Smooth muscle cell (in vitro differentiated cells): ENCODE measurements at regions not wholly inside any gene's neighbourhood (a gene's known extent, or its start where the extent isn't known, plus 50 kb on each side); places are given as distances from the start of the nearest gene placed in this dataset.
"Not testable (repeated sequence)": the region's sequence is repeated elsewhere in the genome, so short reads cannot be mapped to it uniquely, and the experiment has no call there.

Experiments used
- DNase-seq: peaks from one replicate; lab custom pipeline; 2025; ENCODE audit not compliant: unreplicated experiment; lab: John Stamatoyannopoulos, UW
- H2AFZ ChIP-seq: fragments of 200-600 bp; sonication (generic); 2 replicates; pipeline ENCODE4 v1.6.0; 2016; ENCODE audit warnings: antibody characterized with exemption, low read depth, mild to moderate bottlenecking
- H3F3A ChIP-seq: fragments of 200-600 bp; sonication (generic); 2 replicates; pipeline ENCODE4 v1.6.0; 2017; ENCODE audit warnings: antibody characterized with exemption, low read depth
- H3K27ac ChIP-seq: fragments of 200-600 bp; sonication (generic); 2 replicates; pipeline ENCODE4 v1.5.1; 2016; ENCODE audit warnings: low read depth, mild to moderate bottlenecking
- H3K27me3 ChIP-seq: fragments of 200-600 bp; sonication (generic); 2 replicates; pipeline ENCODE4 v1.6.1; 2016; ENCODE audit warnings: low read depth, mild to moderate bottlenecking
- H3K36me3 ChIP-seq: fragments of 200-600 bp; sonication (generic); 2 replicates; pipeline ENCODE4 v1.5.1; 2016; ENCODE audit warnings: low read depth
- H3K4me1 ChIP-seq: fragments of 200-600 bp; sonication (generic); 2 replicates; pipeline ENCODE4 v1.5.1; 2016; ENCODE audit warnings: low read depth
- H3K4me2 ChIP-seq: fragments of 200-600 bp; sonication (generic); 2 replicates; pipeline ENCODE4 v1.6.0; 2016; ENCODE audit warnings: mild to moderate bottlenecking
- H3K4me3 ChIP-seq: fragments of 200-600 bp; sonication (generic); 2 replicates; pipeline ENCODE4 v1.5.1; 2016; ENCODE audit warnings: mild to moderate bottlenecking
- H3K79me2 ChIP-seq: fragments of 200-600 bp; sonication (generic); 2 replicates; pipeline ENCODE4 v1.6.0; 2016; ENCODE audit warnings: low read depth, mild to moderate bottlenecking
- H3K9ac ChIP-seq: fragments of 200-600 bp; sonication (generic); 2 replicates; pipeline ENCODE4 v1.6.0; 2016; ENCODE audit warnings: low read depth
- H3K9me3 ChIP-seq: fragments of 200-600 bp; sonication (generic); replicated peaks from 2 replicates; pipeline ENCODE4 v1.5.1; 2016; ENCODE audit warnings: low read depth
- H4K20me1 ChIP-seq: fragments of 200-600 bp; sonication (generic); 2 replicates; pipeline ENCODE4 v1.6.0; 2016; ENCODE audit warnings: low read depth
- CTCF ChIP-seq: fragments of 200-600 bp; sonication (generic); IDR thresholded peaks from 2 replicates; pipeline ENCODE4 v1.5.1; 2017; ENCODE audit warnings: borderline replicate concordance, mild to moderate bottlenecking, antibody characterized with exemption; ENCODE audit not compliant: insufficient read depth, poor library complexity, severe bottlenecking
- WGBS: methylation state at CpG from one replicate; pipeline ENCODE4 v1.1.7; 2016; ENCODE audit warnings: low lambda C conversion rate; 5-methylcytosine and 5-hydroxymethylcytosine counted together

DNA sequence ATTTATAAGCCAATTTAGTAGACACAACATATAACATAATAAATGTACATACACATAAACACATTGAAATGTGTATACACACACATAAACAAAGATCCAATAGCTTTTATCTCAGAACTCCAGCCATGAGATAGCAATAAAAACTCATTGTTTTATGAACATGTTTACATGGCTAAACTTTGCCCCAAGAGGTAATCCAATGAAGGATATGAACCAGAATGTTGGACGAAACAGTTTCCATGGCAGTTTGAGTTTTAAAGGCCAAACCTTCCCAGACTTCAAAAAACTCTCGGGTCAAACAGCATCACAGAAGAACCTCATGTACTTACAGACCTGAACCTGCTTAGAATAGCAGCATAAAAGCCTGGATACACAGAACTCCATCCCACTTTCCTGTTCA is 97.2 kb upstream of the WDR75 start:
- H3F3A ChIP-seq: no peaks in the 10 kb centered on the region
- peaks cover 6% of the 10 kb centered on the region for H3K4me1 ChIP-seq

GRCh38 chr2:189347540-189347939 is 93.7 kb upstream of the WDR75 start:
- 7% methylated on average over 1 of the region's 1 CpG for WGBS
- TF ChIP-seq CTCF: peak; percentile 49
- peak overlapping the region; percentile 96 for H3K27ac ChIP-seq

More for the DNA sequence above, 97.2 kb upstream of the WDR75 start:
- Histone ChIP-seq H3K27me3 (no peaks in the 10 kb centered on the region), H3K4me2 (no peak overlapping the region), H2AFZ (no peak overlapping the region), H4K20me1 (no peaks in the 10 kb centered on the region), H3K79me2 (no peaks in the 10 kb centered on the region), H3K9me3 (no peaks in the 10 kb centered on the region), H3K4me3 (no peak overlapping the region), H3K9ac (no peak overlapping the region), H3K27ac (no peak overlapping the region), H3K36me3 (no peaks in the 10 kb centered on the region)
- DNase-seq: no peak
- 96% methylated on average over 2 of the region's 2 CpGs for WGBS
- no peak for TF ChIP-seq CTCF

GRCh38 chr2:189348369-189348768 is 92.9 kb upstream of the WDR75 start:
- H3K27me3 ChIP-seq: no peaks in the 10 kb centered on the region
- no peaks in the 10 kb centered on the region for H3K79me2 ChIP-seq
- H3K4me3 ChIP-seq: no peak overlapping the region
- H3F3A ChIP-seq: peaks cover 14% of the 10 kb centered on the region
- no peak overlapping the region for H2AFZ ChIP-seq
- no peaks in the 10 kb centered on the region for H3K36me3 ChIP-seq
- peaks cover 6% of the 10 kb centered on the region for H3K4me1 ChIP-seq
- H3K27ac ChIP-seq: peak overlapping the region; percentile 96
- H3K9me3 ChIP-seq: no peaks in the 10 kb centered on the region
- no peaks in the 10 kb centered on the region for H4K20me1 ChIP-seq
- TF ChIP-seq CTCF: no peak
- peak overlapping the region; percentile 61 for H3K9ac ChIP-seq
- WGBS: 84% methylated on average over 1 of the region's 1 CpG
- no peak for DNase-seq
- peak overlapping the region; percentile 79 for H3K4me2 ChIP-seq

More at GRCh38 chr2:189347540-189347939, 93.7 kb upstream of the WDR75 start:
- Histone ChIP-seq H3K36me3 (no peaks in the 10 kb centered on the region), H3K4me2 (peak overlapping the region; percentile 79), H3K9ac (peak overlapping the region; percentile 61), H3K9me3 (no peaks in the 10 kb centered on the region), H2AFZ (peak overlapping the region; percentile 80), H3K4me1 (peaks cover 6% of the 10 kb centered on the region), H3K27me3 (no peaks in the 10 kb centered on the region), H3K4me3 (no peak overlapping the region), H3F3A (peaks cover 14% of the 10 kb centered on the region), H3K79me2 (no peaks in the 10 kb centered on the region), H4K20me1 (no peaks in the 10 kb centered on the region)
- DNase-seq: no peak

DNA sequence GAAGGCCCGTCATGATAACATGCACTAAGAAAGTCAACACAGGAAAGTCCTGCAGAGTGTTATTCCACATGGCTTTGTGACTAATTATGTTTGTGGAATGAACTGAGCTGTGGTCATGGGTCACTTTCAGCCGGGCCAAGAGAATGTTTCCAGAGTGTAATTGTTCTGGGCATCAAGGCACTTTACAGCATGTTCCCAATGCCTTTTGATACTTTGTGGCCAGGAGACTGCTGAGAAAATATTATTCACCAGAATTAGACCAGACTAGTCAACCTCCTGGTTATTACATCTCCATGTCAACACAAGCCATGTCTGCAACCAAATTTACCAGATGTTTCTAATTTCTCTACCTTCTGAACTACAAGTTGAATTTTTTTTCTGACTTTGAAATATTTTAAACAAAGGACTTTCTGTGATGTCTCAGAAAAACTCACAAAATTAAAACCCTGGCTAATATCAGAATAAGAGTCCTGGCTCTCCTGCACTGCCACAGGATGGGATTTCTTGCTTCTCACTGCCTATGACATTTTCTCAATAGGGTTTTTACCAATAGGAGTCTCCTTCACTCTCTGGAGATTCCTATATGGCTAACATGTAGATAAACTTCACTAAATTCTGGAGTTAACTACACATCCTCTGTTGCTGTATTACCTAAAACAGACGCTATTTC is 90.6 kb upstream of the WDR75 start:
- Histone ChIP-seq H3K9ac (peak overlapping the region; percentile 27), H3K9me3 (no peaks in the 10 kb centered on the region), H3K36me3 (no peaks in the 10 kb centered on the region), H2AFZ (peak overlapping the region; percentile 13), H3K27me3 (no peaks in the 10 kb centered on the region), H3K4me3 (no peak overlapping the region), H3K4me2 (peak overlapping the region; percentile 31), H3K79me2 (no peaks in the 10 kb centered on the region), H3F3A (peaks cover 14% of the 10 kb centered on the region), H3K27ac (peak overlapping the region; percentile 85), H4K20me1 (no peaks in the 10 kb centered on the region), H3K4me1 (peaks cover 6% of the 10 kb centered on the region)
- TF ChIP-seq CTCF: no peak
- 10% methylated on average over 3 of the region's 3 CpGs for WGBS
- no peak for DNase-seq

- 100% methylated on average over 1 of the region's 1 CpG for WGBS
Measured at GRCh38 chr2:189351933-189352332, 89.3 kb upstream of the WDR75 start.

More at GRCh38 chr2:189351933-189352332, 89.3 kb upstream of the WDR75 start:
- not testable (repeated sequence) for H3K27me3 ChIP-seq, H3K9ac ChIP-seq, H3K4me1 ChIP-seq, H3K79me2 ChIP-seq, H3K9me3 ChIP-seq, H4K20me1 ChIP-seq, H3K4me2 ChIP-seq, H2AFZ ChIP-seq, H3K27ac ChIP-seq, H3K36me3 ChIP-seq, DNase-seq, H3K4me3 ChIP-seq
- H3F3A ChIP-seq: peaks cover 14% of the 10 kb centered on the region
